ENCODE measurements at regions not wholly inside any gene's neighbourhood (a gene's known extent, or its start where the extent isn't known, plus 50 kb on each side); places are given as distances from the start of the nearest gene placed in this dataset.
A peak's percentile ranks its signal among the peaks of the same experiment; 100 is the strongest.

DNA sequence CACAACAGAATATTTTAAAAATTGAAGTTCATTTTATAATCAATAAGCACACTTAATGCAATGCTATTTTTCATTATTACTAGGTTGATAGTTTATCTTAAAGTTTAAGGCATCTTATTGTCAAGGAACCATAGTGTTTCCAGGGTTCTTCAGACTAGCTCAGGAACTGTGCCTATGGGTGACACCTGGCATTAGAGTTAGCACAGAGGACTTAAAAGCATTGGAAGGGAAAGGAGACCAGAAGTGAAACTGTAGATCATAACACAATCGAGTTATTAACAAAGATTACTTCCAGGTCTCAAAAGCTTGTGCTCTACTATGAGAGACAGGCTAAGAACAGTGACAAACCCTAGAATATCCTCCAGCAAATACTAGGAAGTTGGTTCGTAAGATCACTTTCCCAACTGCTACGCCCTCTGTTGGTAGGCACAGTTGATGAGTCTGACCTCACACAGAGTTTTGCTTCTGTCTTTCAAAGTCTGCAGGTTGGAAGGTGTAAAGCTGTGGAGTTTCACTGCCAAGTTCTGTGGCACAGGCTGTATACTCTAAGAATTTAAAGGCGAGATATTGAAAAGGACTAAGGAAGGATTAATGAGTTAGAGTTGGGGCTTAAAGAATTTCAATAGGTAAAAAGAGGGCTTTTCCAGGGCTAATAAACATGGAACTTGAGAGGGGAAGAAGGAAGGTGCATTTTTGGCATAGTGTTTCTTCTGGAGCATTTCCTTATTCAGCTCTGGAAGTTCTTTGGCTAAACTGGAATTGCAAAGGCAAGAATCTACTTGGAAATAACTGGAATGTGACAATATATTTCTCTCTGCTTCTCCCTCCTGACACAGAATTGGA lies 531.3 kb upstream of the JAG1 start:
- H2AK5ac ChIP-seq (ENCODE audit: low read depth, low read length) = no peak overlapping the region
- H3K14ac ChIP-seq (replicated peaks; ENCODE audit: low read depth, low read length) = no peak overlapping the region
- H2BK120ac ChIP-seq (ENCODE audit: low read depth, low read length) = peak overlapping the region; percentile 28; the same call in 1 of the 2 replicates
- peak; percentile 71 for DNase-seq
- H2BK15ac ChIP-seq (ENCODE audit: low read depth, low read length) = no peak overlapping the region
- no peaks in the 10 kb centered on the region for H3K27me3 ChIP-seq (ENCODE audit: control insufficient read depth, insufficient read depth, low read length)
- H3K18ac ChIP-seq (ENCODE audit: low read depth, low read length) = no peak overlapping the region
- no peaks in the 10 kb centered on the region for H4K20me1 ChIP-seq (ENCODE audit: insufficient read depth, low read length)
- no peaks in the 10 kb centered on the region for H3K36me3 ChIP-seq (ENCODE audit: control insufficient read depth, insufficient read depth, low read length)
- H3K9me3 ChIP-seq (ENCODE audit: control insufficient read depth, insufficient read depth, low read length) = no peaks in the 10 kb centered on the region
- H3K9ac ChIP-seq (ENCODE audit: low read depth, low read length) = no peak overlapping the region
- in situ Hi-C loops (cut with MboI; ENCODE audit: low sequenced_read_pairs) (no loop called here), dilution Hi-C loops (cut with HindIII; ENCODE audit: low sequenced_read_pairs, unreplicated experiment) (no loop called here), intact Hi-C loops (cut with micrococcal nuclease) (loop anchor here (1.0 to 10.0 kb wide), 4 partner anchors 280 to 738 kb away; no protein-coding TSS in a partner anchor)
- H3K4ac ChIP-seq (ENCODE audit: low read depth, low read length) = peak overlapping the region; percentile 18; the same call in 1 of the 2 replicates
- TF ChIP-seq, protein P1, sequence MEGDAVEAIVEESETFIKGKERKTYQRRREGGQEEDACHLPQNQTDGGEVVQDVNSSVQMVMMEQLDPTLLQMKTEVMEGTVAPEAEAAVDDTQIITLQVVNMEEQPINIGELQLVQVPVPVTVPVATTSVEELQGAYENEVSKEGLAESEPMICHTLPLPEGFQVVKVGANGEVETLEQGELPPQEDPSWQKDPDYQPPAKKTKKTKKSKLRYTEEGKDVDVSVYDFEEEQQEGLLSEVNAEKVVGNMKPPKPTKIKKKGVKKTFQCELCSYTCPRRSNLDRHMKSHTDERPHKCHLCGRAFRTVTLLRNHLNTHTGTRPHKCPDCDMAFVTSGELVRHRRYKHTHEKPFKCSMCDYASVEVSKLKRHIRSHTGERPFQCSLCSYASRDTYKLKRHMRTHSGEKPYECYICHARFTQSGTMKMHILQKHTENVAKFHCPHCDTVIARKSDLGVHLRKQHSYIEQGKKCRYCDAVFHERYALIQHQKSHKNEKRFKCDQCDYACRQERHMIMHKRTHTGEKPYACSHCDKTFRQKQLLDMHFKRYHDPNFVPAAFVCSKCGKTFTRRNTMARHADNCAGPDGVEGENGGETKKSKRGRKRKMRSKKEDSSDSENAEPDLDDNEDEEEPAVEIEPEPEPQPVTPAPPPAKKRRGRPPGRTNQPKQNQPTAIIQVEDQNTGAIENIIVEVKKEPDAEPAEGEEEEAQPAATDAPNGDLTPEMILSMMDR (conservative IDR thresholded peaks at IDR 0.05; ENCODE audit: low read depth, low read length) = peak; percentile 72
- TF ChIP-seq RAD21 (IDR thresholded peaks at IDR 0.05; ENCODE audit: low read length) (peak; percentile 77), SMC3 (IDR thresholded peaks at IDR 0.05; ENCODE audit: low read depth, low read length) (peak; percentile 82), POLR2A (IDR thresholded peaks at IDR 0.05; ENCODE audit: low read depth, low read length) (no peak)
- no peak overlapping the region for H3K56ac ChIP-seq (ENCODE audit: extremely low read depth, insufficient read depth, low read length)
- no peak overlapping the region for H3K23ac ChIP-seq (ENCODE audit: low read depth, low read length)
- H4K5ac ChIP-seq (ENCODE audit: low read depth, low read length) = no peak overlapping the region
- no peak overlapping the region for H3K4me3 ChIP-seq (ENCODE audit: insufficient read depth, low read depth, low read length)
- no peak overlapping the region for H4K8ac ChIP-seq (ENCODE audit: low read depth in 2 of 2, low read length in 2 of 2)
- peak; percentile 90 for ATAC-seq (ENCODE audit: low read depth)
- no peak overlapping the region for H3K4me2 ChIP-seq (ENCODE audit: low read depth, low read length)
- H2BK20ac ChIP-seq (ENCODE audit: low read depth, low read length) = peak overlapping the region; percentile 5; the same call in 1 of the 2 replicates
- no peaks in the 10 kb centered on the region; the same call in 1 of the 2 replicates for H3K9me1 ChIP-seq (ENCODE audit: insufficient read depth, low read length)
- no peaks in the 10 kb centered on the region; the same call in none of the 2 replicates for H3K4me1 ChIP-seq (ENCODE audit: control insufficient read depth, insufficient read depth, low read length)
- no peak overlapping the region for H3K27ac ChIP-seq (ENCODE audit: insufficient read depth, low read length)
- CTCF ChIA-PET = interaction anchor here (0.5 to 2.9 kb wide), 15 partner anchors 10 to 531 kb away, joined by 3 to 10 read pairs (median 4); no protein-coding TSS in a partner anchor
- no peaks in the 10 kb centered on the region for H3K79me1 ChIP-seq (ENCODE audit: low read depth in 1 of 2, low read length in 2 of 2)
- no peak overlapping the region for H2AK9ac ChIP-seq (replicated peaks; ENCODE audit: low read depth, low read length, poor library complexity)
- POLR2A ChIA-PET (ENCODE audit: unreplicated experiment) = no interaction called here
- no peak overlapping the region for H2AFZ ChIP-seq (replicated peaks; ENCODE audit: low read length, poor library complexity)
- H4K91ac ChIP-seq (ENCODE audit: insufficient read depth, low read depth, low read length) = no peak overlapping the region
- no TSS peak for BruUV-seq (replicated peaks)
- H2BK5ac ChIP-seq (ENCODE audit: low read depth, low read length, poor library complexity, severe bottlenecking) = no peak overlapping the region
- 100% methylated on average over 1 of the region's 4 CpGs for WGBS, 2 experiments (ENCODE audit: extremely low coverage in 2 of 2, insufficient read length in 1 of 2)
